IPS-18a (cell line): ENCODE measurements at regions not wholly inside any gene's neighbourhood (a gene's known extent, or its start where the extent isn't known, plus 50 kb on each side); places are given as distances from the start of the nearest gene placed in this dataset.
"Not testable (repeated sequence)": the region's sequence is repeated elsewhere in the genome, so short reads cannot be mapped to it uniquely, and the experiment has no call there.

Experiments used
- H3K27ac ChIP-seq: one replicate; pipeline ENCODE4 v1.5.1; 2013; ENCODE audit warnings: low read length
- H3K27me3 ChIP-seq: one replicate; pipeline ENCODE4 v1.6.1; 2013; ENCODE audit warnings: mild to moderate bottlenecking, low read length; ENCODE audit not compliant: control insufficient read depth, insufficient read depth
- H3K36me3 ChIP-seq: one replicate; pipeline ENCODE4 v1.6.1; 2013; ENCODE audit warnings: low read depth, low read length; ENCODE audit not compliant: control insufficient read depth
- H3K4me1 ChIP-seq: one replicate; pipeline ENCODE4 v1.6.1; 2013; ENCODE audit warnings: low read depth, low read length; ENCODE audit not compliant: control insufficient read depth
- H3K4me3 ChIP-seq: one replicate; pipeline ENCODE4 v1.5.1; 2013; ENCODE audit warnings: low read length
- H3K9ac ChIP-seq: one replicate; pipeline ENCODE4 v1.6.1; 2013; ENCODE audit warnings: mild to moderate bottlenecking, low read length, moderate library complexity
- H3K9me3 ChIP-seq: one replicate; pipeline ENCODE4 v1.6.1; 2013; ENCODE audit warnings: low read depth, low read length; ENCODE audit not compliant: control insufficient read depth

DNA sequence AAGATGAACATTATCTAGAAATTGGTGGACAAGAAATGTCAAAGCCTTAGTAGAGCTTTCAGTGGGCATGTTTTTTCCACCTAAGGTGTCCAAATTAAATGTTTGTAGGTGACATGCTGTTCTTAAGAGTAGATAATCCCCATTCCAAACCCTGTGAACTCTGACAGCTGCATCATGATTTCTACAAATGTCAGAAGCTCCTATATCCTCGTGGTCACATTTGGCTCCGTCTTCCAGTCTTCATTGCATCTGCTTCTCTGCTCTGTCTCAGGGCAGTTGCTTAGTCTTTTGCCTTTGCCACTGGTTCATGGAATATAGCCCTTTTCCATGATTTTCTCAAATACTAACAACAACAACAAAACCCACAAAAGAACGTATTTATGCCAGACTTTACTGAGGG lies 234.5 kb downstream of the DLEU7 start:
- Histone ChIP-seq H3K9me3 (no peaks in the 10 kb centered on the region), H3K9ac (no peak overlapping the region), H3K4me3 (no peak overlapping the region), H3K4me1 (no peaks in the 10 kb centered on the region), H3K27me3 (no peaks in the 10 kb centered on the region), H3K36me3 (no peaks in the 10 kb centered on the region), H3K27ac (no peak overlapping the region)

DNA sequence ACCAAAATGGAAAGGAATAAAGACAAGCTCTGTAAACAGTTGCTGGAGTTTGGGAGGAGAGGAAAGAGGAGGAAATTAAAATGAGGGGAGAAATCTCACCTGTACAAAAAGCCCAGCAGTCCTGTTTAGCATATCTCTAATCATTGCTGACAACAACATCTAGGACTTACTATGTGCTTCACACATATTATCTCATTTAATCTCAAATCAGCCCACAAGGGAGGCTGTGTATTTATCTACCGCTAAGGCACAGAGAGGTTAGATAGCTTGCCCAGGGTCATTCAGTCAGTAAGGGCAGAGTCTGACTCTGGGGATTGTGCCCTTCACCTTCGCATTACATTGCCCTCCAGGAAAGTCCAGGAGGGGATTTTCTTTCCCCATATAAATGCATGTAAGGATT lies 233.3 kb downstream of the DLEU7 start:
- Histone ChIP-seq H3K27me3 (no peaks in the 10 kb centered on the region), H3K36me3 (no peaks in the 10 kb centered on the region), H3K9ac (no peak overlapping the region), H3K4me1 (no peaks in the 10 kb centered on the region), H3K9me3 (no peaks in the 10 kb centered on the region), H3K27ac (no peak overlapping the region), H3K4me3 (no peak overlapping the region)

DNA sequence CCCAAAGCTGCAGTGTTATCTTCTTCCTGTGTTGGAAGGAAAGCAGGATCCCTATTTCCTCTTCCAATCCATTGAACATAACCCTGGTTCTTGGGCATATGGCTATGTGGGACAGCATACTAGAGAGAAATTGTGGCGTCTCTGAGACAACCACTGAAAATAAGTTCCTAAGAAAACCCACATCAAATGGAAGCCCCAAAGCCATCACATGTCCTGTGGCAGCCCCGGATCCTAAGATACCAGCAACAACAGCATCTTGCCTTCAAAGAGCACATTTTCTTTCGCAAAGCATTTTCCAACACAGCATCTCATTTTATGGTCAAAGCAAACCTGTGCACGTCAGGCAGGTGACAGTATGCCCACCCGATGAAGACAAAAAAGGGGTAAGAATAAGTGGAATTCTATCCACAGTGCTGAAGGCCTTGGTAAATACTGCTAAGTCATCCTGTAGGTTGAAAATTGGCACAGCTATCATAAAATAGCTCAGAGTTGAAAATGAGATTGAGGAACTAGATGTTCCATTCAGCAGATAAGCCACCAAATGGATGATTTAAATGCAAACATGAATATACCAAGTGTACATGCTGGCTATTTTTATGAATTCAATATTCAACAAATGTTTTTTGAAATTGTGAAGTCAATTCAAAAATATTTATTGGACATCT lies 232.2 kb downstream of the DLEU7 start:
- Histone ChIP-seq H3K9ac (no peak overlapping the region), H3K9me3 (no peaks in the 10 kb centered on the region), H3K27ac (no peak overlapping the region), H3K4me1 (no peaks in the 10 kb centered on the region), H3K36me3 (no peaks in the 10 kb centered on the region), H3K4me3 (no peak overlapping the region), H3K27me3 (no peaks in the 10 kb centered on the region)

DNA sequence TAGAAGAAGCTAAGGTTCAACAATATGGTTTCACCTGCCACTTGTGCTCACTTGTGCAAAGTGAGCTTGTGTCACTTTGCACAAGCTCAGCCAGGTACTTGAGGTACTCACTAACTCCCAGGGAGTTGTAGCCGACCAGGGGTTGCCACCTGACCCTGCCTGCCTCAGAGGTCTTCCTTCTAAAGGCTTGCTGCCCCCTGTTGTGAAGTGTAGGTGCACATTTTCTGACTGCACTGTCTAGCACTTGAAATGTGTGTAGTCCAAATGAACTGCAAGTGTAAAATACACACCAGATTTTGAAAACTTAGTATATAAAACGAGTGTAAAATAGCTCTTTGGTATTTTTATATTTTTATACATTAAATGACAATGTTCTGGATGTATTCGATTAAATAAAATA lies 230.8 kb downstream of the DLEU7 start:
- Histone ChIP-seq H3K9ac (no peak overlapping the region), H3K36me3 (no peaks in the 10 kb centered on the region), H3K27me3 (no peaks in the 10 kb centered on the region), H3K4me3 (no peak overlapping the region), H3K4me1 (peaks cover 2% of the 10 kb centered on the region), H3K9me3 (no peaks in the 10 kb centered on the region), H3K27ac (no peak overlapping the region)

DNA sequence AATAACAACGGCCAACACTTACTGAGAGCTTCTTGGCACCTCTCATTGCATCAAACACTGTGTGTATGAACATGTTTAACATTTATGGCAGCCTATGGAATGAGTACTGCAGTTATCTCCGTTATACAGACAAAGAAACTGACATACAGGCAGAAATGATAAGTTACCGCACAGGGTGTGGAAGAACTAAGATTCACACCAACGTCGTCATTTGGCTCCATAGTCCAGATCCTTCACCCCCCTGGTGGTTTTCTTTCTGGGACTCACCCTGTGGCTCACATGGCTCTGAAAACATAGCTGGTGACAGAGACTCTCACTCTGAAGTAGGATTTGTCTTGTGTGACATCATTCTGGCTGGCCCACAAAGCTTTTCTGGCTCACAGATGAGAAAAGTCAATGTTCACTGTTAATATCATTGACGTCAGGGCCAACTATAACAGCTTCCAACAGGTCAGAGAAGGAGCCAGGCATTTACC lies 230.1 kb downstream of the DLEU7 start:
- Histone ChIP-seq H3K4me3 (no peak overlapping the region), H3K4me1 (peaks cover 2% of the 10 kb centered on the region), H3K27ac (no peak overlapping the region), H3K36me3 (no peaks in the 10 kb centered on the region), H3K27me3 (no peaks in the 10 kb centered on the region), H3K9me3 (no peaks in the 10 kb centered on the region), H3K9ac (no peak overlapping the region)

DNA sequence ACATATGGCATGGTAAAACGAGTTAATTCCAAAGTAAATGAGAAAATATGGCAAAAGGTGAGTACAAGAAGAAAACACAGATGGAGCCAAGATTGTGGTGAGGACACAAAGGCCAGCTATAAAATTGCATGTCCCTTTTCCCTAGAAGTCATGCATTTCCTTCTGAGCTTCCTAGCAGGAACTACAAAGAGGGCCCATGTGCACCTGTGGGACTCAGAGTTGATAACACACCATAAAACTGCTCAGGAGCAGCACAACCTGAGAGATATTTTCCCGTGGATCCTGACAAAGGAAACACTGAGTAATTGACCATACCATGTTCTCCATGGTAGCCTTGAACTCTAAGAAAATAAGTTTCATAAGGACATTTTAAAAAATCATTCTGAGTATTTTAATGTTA lies 228.3 kb downstream of the DLEU7 start:
- Histone ChIP-seq H3K4me3 (no peak overlapping the region), H3K9ac (no peak overlapping the region), H3K9me3 (no peaks in the 10 kb centered on the region), H3K27me3 (no peaks in the 10 kb centered on the region), H3K27ac (no peak overlapping the region), H3K36me3 (no peaks in the 10 kb centered on the region), H3K4me1 (peaks cover 2% of the 10 kb centered on the region)

DNA sequence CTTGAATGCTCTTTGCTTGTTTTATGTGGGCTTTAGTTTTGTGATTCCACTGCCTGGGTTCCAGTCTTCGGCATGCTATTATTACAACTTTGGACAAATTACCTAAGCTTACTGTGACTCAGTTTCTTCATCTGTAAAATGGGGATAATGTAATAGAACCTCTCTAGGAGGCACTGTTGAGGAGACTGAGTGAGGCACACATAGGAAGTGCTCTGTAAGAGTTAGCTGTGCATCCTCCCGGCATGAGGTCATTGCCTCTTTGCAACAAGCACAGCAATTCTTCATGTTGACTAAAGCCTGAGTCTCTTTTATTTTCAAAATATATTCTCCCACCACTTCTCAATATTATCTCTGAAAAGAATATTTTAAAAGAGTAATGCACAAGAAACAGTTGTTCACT lies 227.4 kb downstream of the DLEU7 start:
- no peak overlapping the region for H3K27ac ChIP-seq
- no peaks in the 10 kb centered on the region for H3K36me3 ChIP-seq
- H3K9ac ChIP-seq: no peak overlapping the region
- H3K9me3 ChIP-seq: no peaks in the 10 kb centered on the region
- H3K4me1 ChIP-seq: peaks cover 2% of the 10 kb centered on the region
- no peak overlapping the region for H3K4me3 ChIP-seq
- H3K27me3 ChIP-seq: no peaks in the 10 kb centered on the region

DNA sequence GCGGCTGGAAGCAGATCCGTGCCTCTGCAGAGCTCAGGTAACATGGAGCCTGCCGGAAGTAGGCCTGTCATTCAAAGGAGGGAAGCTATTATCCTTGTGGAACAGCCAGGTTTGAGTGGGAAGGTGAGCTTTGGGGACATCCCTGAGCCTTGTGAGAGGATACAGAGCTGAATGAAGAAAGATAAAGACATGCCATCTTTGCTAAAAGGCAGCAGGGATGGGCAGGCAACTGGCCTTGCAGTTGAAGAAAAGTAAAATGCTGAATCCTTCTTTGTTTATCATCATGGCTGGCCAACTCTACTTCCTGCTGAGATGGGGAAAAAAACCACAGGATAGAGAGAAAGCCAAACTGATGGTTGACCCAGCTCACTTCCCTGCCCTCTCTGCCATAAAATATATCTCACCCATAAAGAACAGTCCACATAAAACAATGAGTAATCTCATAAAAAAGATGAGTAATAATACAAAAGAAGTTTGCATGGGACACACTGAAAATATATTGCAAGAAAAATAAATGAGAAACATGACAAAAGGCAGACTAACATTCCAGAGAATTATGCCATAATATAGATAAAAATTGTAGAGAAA lies 226.3 kb downstream of the DLEU7 start:
- Histone ChIP-seq H3K27ac (no peak overlapping the region), H3K9me3 (no peaks in the 10 kb centered on the region), H3K4me3 (no peak overlapping the region), H3K9ac (no peak overlapping the region), H3K27me3 (no peaks in the 10 kb centered on the region), H3K36me3 (no peaks in the 10 kb centered on the region), H3K4me1 (peaks cover 2% of the 10 kb centered on the region)

DNA sequence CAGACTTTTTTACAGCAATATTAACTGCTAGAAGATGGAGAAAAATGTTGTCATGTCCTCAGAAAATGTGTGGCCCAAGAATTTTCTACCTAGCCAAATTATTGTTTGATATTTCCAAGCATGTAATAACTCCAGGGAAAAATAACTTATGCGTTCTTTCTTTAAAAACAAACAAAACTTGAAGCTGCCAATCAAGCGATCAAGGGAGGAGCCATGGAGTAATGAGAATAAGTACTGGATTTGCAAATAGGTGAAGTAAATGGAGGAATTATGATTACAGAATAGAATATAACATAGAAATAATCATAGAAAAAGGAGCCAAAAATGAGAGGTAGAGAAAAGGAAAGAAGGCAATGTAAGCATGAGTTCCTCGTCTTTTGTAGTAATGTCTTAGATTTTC lies 225.3 kb downstream of the DLEU7 start:
- H3K4me3 ChIP-seq: no peak overlapping the region
- H3K27me3 ChIP-seq: no peaks in the 10 kb centered on the region
- no peaks in the 10 kb centered on the region for H3K9me3 ChIP-seq
- no peak overlapping the region for H3K27ac ChIP-seq
- H3K9ac ChIP-seq: no peak overlapping the region
- H3K4me1 ChIP-seq: peaks cover 2% of the 10 kb centered on the region
- no peaks in the 10 kb centered on the region for H3K36me3 ChIP-seq

DNA sequence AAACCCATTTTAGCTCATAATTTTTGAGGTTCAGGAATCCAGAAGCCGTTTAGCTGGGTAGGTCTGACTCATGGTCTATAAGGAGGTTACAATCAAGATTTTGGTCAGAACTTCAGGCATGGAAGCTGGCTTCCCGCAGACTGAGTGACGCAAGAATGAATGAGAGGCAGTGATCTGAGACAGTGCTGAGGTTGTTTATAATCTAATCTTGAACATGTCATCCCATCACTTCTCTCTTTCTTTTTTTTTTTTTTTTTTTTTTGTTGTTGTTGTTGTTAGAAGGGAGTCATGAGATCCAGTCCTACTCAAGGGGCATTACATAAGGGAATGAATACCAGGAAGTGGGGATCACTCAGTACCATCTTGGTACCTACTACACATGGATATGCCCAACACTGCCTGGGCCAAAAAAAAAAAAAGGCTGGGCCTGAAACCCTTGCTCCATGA lies 217.4 kb downstream of the DLEU7 start:
- Histone ChIP-seq H3K4me1 (no peaks in the 10 kb centered on the region), H3K36me3 (no peaks in the 10 kb centered on the region), H3K9me3 (no peaks in the 10 kb centered on the region), H3K9ac (no peak overlapping the region), H3K27me3 (no peaks in the 10 kb centered on the region), H3K4me3 (no peak overlapping the region), H3K27ac (no peak overlapping the region)

DNA sequence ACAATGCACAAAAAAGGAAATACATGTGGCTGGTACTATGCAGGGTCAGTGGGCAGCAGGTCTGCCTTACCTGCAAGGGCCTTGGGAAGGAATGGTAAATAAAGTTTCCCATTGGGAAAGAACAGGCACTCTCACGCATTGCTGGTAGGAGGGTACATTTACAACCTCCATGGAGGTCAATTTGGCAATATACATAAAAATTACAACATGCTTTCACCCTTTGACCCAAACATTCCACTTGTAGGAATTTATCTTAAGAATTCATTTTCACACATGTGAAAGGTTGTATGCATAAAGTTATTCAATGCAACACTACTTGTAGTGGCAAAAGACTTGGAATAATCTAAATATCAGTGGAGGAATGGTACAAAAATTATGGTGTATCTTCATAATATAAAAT lies 216.4 kb downstream of the DLEU7 start:
- no peaks in the 10 kb centered on the region for H3K4me1 ChIP-seq
- H3K36me3 ChIP-seq: no peaks in the 10 kb centered on the region
- no peaks in the 10 kb centered on the region for H3K27me3 ChIP-seq
- H3K9ac ChIP-seq: no peak overlapping the region
- H3K9me3 ChIP-seq: no peaks in the 10 kb centered on the region
- H3K27ac ChIP-seq: no peak overlapping the region
- H3K4me3 ChIP-seq: no peak overlapping the region

DNA sequence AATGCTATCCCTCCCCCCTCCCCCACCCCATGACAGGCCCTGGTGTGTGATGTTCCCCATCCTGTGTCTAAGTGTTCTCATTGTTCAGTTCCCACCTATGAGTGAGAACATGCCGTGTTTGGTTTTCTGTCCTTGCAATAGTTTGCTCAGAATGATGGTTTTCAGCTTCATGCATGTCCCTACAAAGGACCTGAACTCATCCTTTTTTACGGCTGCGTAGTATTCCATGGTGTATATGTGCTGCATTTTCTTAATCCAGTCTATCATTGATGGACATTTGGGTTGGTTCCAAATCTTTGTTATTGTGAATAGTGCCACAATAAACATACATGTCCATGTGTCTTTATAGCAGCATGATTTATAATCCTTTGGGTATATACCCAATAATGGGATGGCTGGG lies 215.0 kb downstream of the DLEU7 start:
- not testable (repeated sequence) for H3K9ac ChIP-seq, H3K9me3 ChIP-seq, H3K36me3 ChIP-seq, H3K4me1 ChIP-seq, H3K27me3 ChIP-seq, H3K4me3 ChIP-seq, H3K27ac ChIP-seq
